ENCODE measurements at regions not wholly inside any gene's neighbourhood (a gene's known extent, or its start where the extent isn't known, plus 50 kb on each side); places are given as distances from the start of the nearest gene placed in this dataset.

DNA sequence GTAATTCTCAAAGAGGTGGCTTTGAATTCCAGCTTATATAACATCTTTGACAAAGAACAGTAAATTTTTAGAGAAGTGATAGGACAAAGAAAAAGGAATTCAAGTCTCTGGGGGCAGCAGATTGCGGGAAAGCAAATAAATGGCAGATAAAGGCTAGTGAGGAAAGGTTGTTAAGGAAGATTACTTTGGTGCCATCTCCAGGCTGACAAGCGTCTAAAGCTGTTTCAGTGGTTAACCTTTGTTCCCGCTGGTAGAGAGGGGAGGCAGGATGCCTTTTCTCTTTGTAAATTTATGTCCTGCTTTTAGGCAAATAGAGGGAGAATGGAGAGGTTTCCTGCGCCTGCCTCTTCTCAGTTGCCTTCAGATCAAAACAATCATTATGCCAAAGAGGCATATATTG is 431.2 kb upstream of the CHST9 start:
- Histone ChIP-seq H3K4me1 (replicated peaks; ENCODE audit: insufficient read depth) (no peaks in the 10 kb centered on the region), H3F3A (ENCODE audit: insufficient read depth, low read depth) (no peaks in the 10 kb centered on the region), H3K9me3 (ENCODE audit: insufficient read depth, low read depth) (no peaks in the 10 kb centered on the region), H2AFZ (no peak overlapping the region), H3K27me3 (ENCODE audit: insufficient read depth, low read depth) (no peaks in the 10 kb centered on the region), H3K79me2 (ENCODE audit: low read depth) (no peaks in the 10 kb centered on the region), H4K20me1 (ENCODE audit: insufficient read depth) (no peaks in the 10 kb centered on the region), H3K36me3 (ENCODE audit: low read depth) (no peaks in the 10 kb centered on the region), H3K4me3 (no peak overlapping the region), H3K4me2 (no peak overlapping the region), H3K9me2 (ENCODE audit: insufficient read depth) (no peaks in the 10 kb centered on the region), H3K27ac (no peak overlapping the region)
- DNase-seq: no peak
- BruUV-seq (replicated peaks): no TSS peak
- intact Hi-C loops (cut with micrococcal nuclease; ENCODE audit: unreplicated experiment): no loop called here
- ChIA-PET POLR2A (ENCODE audit: unreplicated experiment) (no interaction called here), CTCF (no interaction called here)
- TF ChIP-seq CTCF (conservative IDR thresholded peaks at IDR 0.05): no peak

GRCh38 chr18:27614951-27615844 is 430.1 kb upstream of the CHST9 start:
- H3K4me1 ChIP-seq (replicated peaks; ENCODE audit: insufficient read depth): no peaks in the 10 kb centered on the region
- TF ChIP-seq EZH2 (IDR thresholded peaks at IDR 0.05; ENCODE audit: low read depth) (no peak), CTCF (conservative IDR thresholded peaks at IDR 0.05) (no peak)

DNA sequence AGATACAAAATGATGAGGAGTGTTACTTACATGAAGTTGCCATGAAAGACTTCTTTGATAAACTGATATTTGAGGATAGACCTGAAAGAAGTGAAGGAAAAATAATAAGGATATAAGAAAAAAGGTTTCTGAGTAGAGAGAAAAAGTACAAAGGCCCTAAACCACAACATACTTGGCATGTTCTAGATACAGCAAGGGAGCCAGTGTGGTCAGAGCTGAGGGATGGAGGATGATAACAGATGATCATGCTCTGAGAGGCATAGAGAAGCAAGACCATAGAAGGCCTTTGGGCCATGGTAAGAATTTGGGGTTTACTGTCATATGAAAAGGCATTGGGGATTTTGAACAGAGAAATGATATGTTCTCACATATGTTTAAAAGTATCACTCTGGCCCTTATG is 424.1 kb upstream of the CHST9 start:
- no peak overlapping the region for H3K4me3 ChIP-seq
- intact Hi-C loops (cut with micrococcal nuclease; ENCODE audit: unreplicated experiment): no loop called here
- CTCF ChIA-PET: no interaction called here
- no peak overlapping the region for H3K4me2 ChIP-seq
- no peak for TF ChIP-seq CTCF (conservative IDR thresholded peaks at IDR 0.05)
- TF ChIP-seq EZH2 (IDR thresholded peaks at IDR 0.05; ENCODE audit: low read depth): no peak
- no peaks in the 10 kb centered on the region for H3F3A ChIP-seq (ENCODE audit: insufficient read depth, low read depth)
- no peak for DNase-seq
- H3K9me3 ChIP-seq (ENCODE audit: insufficient read depth, low read depth): no peaks in the 10 kb centered on the region
- no peaks in the 10 kb centered on the region for H3K79me2 ChIP-seq (ENCODE audit: low read depth)
- H3K27ac ChIP-seq: no peak overlapping the region
- H3K36me3 ChIP-seq (ENCODE audit: low read depth): no peaks in the 10 kb centered on the region
- BruUV-seq (replicated peaks): no TSS peak
- no peaks in the 10 kb centered on the region for H3K4me1 ChIP-seq (replicated peaks; ENCODE audit: insufficient read depth)
- no peaks in the 10 kb centered on the region for H3K27me3 ChIP-seq (ENCODE audit: insufficient read depth, low read depth)
- POLR2A ChIA-PET (ENCODE audit: unreplicated experiment): no interaction called here
- H3K9me2 ChIP-seq (ENCODE audit: insufficient read depth): no peaks in the 10 kb centered on the region
- no peaks in the 10 kb centered on the region for H4K20me1 ChIP-seq (ENCODE audit: insufficient read depth)
- no peak overlapping the region for H2AFZ ChIP-seq

More at GRCh38 chr18:27614951-27615844, 430.1 kb upstream of the CHST9 start:
- intact Hi-C loops (cut with micrococcal nuclease; ENCODE audit: unreplicated experiment): no loop called here
- Histone ChIP-seq H3K27me3 (ENCODE audit: insufficient read depth, low read depth) (no peaks in the 10 kb centered on the region), H3K4me2 (no peak overlapping the region), H3K36me3 (ENCODE audit: low read depth) (no peaks in the 10 kb centered on the region), H3F3A (ENCODE audit: insufficient read depth, low read depth) (no peaks in the 10 kb centered on the region), H3K79me2 (ENCODE audit: low read depth) (no peaks in the 10 kb centered on the region), H4K20me1 (ENCODE audit: insufficient read depth) (no peaks in the 10 kb centered on the region), H3K9me3 (ENCODE audit: insufficient read depth, low read depth) (no peaks in the 10 kb centered on the region), H2AFZ (no peak overlapping the region), H3K9me2 (ENCODE audit: insufficient read depth) (no peaks in the 10 kb centered on the region), H3K4me3 (no peak overlapping the region), H3K27ac (no peak overlapping the region)
- BruUV-seq (replicated peaks): no TSS peak
- DNase-seq: no peak
- CTCF ChIA-PET: no interaction called here
- POLR2A ChIA-PET (ENCODE audit: unreplicated experiment): no interaction called here

All from PC-9 (cell line).